OCI-LY3 (cell line): ENCODE measurements at regions not wholly inside any gene's neighbourhood (a gene's known extent, or its start where the extent isn't known, plus 50 kb on each side); places are given as distances from the start of the nearest gene placed in this dataset.

ENCODE experiments used
- EZH2phosphoT487 ChIP-seq: fragments of 200-600 bp; shearing (Covaris generic); IDR thresholded peaks from 2 replicates; pipeline ENCODE4 v1.6.1; 2018; ENCODE audit warnings: antibody characterized with exemption, mixed run types, low read depth
- TF ChIP-seq, protein P1 (sequence below): fragments of 200-600, 300-600 bp; sonication (generic); IDR thresholded peaks from 2 replicates; pipeline ENCODE4 v1.5.1; 2014; ENCODE audit warnings: antibody characterized with exemption, low read length, low read depth

DNA sequence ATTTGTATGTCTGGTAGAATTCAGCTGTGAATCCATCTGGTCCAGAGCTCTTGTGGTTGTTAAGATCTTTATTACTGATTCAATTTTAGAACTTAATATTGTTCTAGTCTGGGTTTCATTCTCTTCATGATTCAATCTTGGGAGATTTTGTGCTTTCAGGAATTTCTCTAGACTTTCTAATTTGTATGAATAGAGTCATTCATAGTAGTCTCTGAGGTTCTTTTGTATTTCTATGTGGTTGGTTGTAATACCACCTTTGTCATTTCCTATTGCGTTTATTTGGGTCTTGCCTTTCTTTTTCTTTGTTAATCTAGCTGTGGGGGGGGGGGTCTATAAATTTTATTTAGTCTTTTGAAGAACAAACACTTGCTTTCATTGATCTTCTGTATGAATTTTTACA is 824.8 kb upstream of the GALNTL6 start:
- TF ChIP-seq, protein P1, sequence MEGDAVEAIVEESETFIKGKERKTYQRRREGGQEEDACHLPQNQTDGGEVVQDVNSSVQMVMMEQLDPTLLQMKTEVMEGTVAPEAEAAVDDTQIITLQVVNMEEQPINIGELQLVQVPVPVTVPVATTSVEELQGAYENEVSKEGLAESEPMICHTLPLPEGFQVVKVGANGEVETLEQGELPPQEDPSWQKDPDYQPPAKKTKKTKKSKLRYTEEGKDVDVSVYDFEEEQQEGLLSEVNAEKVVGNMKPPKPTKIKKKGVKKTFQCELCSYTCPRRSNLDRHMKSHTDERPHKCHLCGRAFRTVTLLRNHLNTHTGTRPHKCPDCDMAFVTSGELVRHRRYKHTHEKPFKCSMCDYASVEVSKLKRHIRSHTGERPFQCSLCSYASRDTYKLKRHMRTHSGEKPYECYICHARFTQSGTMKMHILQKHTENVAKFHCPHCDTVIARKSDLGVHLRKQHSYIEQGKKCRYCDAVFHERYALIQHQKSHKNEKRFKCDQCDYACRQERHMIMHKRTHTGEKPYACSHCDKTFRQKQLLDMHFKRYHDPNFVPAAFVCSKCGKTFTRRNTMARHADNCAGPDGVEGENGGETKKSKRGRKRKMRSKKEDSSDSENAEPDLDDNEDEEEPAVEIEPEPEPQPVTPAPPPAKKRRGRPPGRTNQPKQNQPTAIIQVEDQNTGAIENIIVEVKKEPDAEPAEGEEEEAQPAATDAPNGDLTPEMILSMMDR, result no peak
- TF ChIP-seq EZH2phosphoT487, result no peak
